Keratinocyte (primary cell): ENCODE measurements at regions not wholly inside any gene's neighbourhood (a gene's known extent, or its start where the extent isn't known, plus 50 kb on each side); places are given as distances from the start of the nearest gene placed in this dataset.

Experiments used
- DNase-seq: peaks from one replicate; pipeline ENCODE4 v3.0.0-alpha.2; 2011; ENCODE audit warnings: low read depth, missing footprints, low spot score
- FAIRE-seq: peaks from 2 replicates; lab custom pipeline; 2011; peaks lifted over from hg19 to GRCh38; lab: Jason Lieb, UNC
- H2AFZ ChIP-seq: 2 replicates; pipeline ENCODE4 v1.6.0; 2012; ENCODE audit warnings: low read length, control low read depth, inconsistent platforms; ENCODE audit not compliant: control insufficient read depth
- H3K27ac ChIP-seq: 2 replicates; pipeline ENCODE4 v1.5.1; 2011; ENCODE audit warnings: low read length; ENCODE audit not compliant: control insufficient read depth, insufficient read depth
- H3K27me3 ChIP-seq: 3 replicates; pipeline ENCODE4 v1.6.0; 2011; ENCODE audit warnings: low read length; ENCODE audit not compliant: control insufficient read depth, insufficient read depth; ENCODE audit errors: extremely low read depth
- H3K36me3 ChIP-seq, 2 experiments: 2 replicates in 1 of 2; 3 replicates in 1 of 2; pipeline ENCODE4 v1.5.1; 2011; ENCODE audit warnings: low read length in 2 of 2, mild to moderate bottlenecking in 1 of 2; ENCODE audit not compliant: control insufficient read depth in 2 of 2, insufficient read depth in 2 of 2; ENCODE audit errors: extremely low read depth in 1 of 2
- H3K4me1 ChIP-seq: 3 replicates; pipeline ENCODE4 v1.5.1; 2011; ENCODE audit warnings: low read length; ENCODE audit not compliant: control insufficient read depth, insufficient read depth; ENCODE audit errors: extremely low read depth
- H3K4me2 ChIP-seq: 3 replicates; pipeline ENCODE4 v1.6.0; 2011; ENCODE audit warnings: low read depth, low read length; ENCODE audit not compliant: control insufficient read depth, insufficient read depth; ENCODE audit errors: extremely low read depth
- H3K4me3 ChIP-seq, 3 experiments: fragments of 200-600 bp in 1 of 3; sonication (generic) in 1 of 3; 2 replicates in 2 of 3; 3 replicates in 1 of 3; pipeline ENCODE4 v1.5.1; 2011 to 2016; ENCODE audit warnings: low read length in 3 of 3, mild to moderate bottlenecking in 3 of 3, control low read depth in 2 of 3, inconsistent platforms in 1 of 3, low read depth in 1 of 3, mixed read lengths in 1 of 3, mixed run types in 1 of 3, moderate library complexity in 1 of 3; ENCODE audit not compliant: control insufficient read depth in 2 of 3, insufficient read depth in 2 of 3; ENCODE audit errors: extremely low read depth in 1 of 3
- H3K79me2 ChIP-seq: 2 replicates; pipeline ENCODE4 v1.6.0; 2012; ENCODE audit warnings: low read length; ENCODE audit not compliant: control insufficient read depth, insufficient read depth
- H3K9ac ChIP-seq: 3 replicates; pipeline ENCODE4 v1.6.0; 2011; ENCODE audit warnings: low read length; ENCODE audit not compliant: control insufficient read depth, insufficient read depth; ENCODE audit errors: extremely low read depth
- H3K9me1 ChIP-seq: 3 replicates; pipeline ENCODE4 v1.6.0; 2011; ENCODE audit warnings: low read length; ENCODE audit not compliant: control insufficient read depth, insufficient read depth; ENCODE audit errors: extremely low read depth
- H3K9me3 ChIP-seq: 2 replicates; pipeline ENCODE4 v1.5.1; 2012; ENCODE audit warnings: low read depth, low read length; ENCODE audit not compliant: control insufficient read depth
- H4K20me1 ChIP-seq: 3 replicates; pipeline ENCODE4 v1.6.0; 2011; ENCODE audit warnings: low read length; ENCODE audit not compliant: control insufficient read depth, insufficient read depth; ENCODE audit errors: extremely low read depth
- EZH2 ChIP-seq: IDR thresholded peaks from one replicate; pipeline ENCODE4 v1.6.1; 2012; ENCODE audit warnings: inconsistent platforms, mild to moderate bottlenecking, low read length, moderate library complexity
- dilution Hi-C: fragments of 300-500 bp; cut with MboI; formaldehyde crosslinking; loops from one replicate; pipeline ENCODE4 v1.7.0; 2020; ENCODE audit warnings: low sequenced_read_pairs; ENCODE audit not compliant: extremely low pct_ligation_motif_present
- TF ChIP-seq, protein P1 (sequence below), 3 experiments: IDR thresholded peaks in 1 of 3; conservative IDR thresholded peaks in 1 of 3; optimal IDR thresholded peaks in 1 of 3; 2 replicates in 2 of 3; 3 replicates in 1 of 3; pipeline versions ENCODE3 to v1.5.1; 2011; ENCODE audit warnings: low read length in 3 of 3, mild to moderate bottlenecking in 3 of 3, moderate library complexity in 2 of 3, control low read depth in 1 of 3, inconsistent platforms in 1 of 3; ENCODE audit not compliant: insufficient read depth in 2 of 3; ENCODE audit errors: extremely low read depth in 1 of 3

DNA sequence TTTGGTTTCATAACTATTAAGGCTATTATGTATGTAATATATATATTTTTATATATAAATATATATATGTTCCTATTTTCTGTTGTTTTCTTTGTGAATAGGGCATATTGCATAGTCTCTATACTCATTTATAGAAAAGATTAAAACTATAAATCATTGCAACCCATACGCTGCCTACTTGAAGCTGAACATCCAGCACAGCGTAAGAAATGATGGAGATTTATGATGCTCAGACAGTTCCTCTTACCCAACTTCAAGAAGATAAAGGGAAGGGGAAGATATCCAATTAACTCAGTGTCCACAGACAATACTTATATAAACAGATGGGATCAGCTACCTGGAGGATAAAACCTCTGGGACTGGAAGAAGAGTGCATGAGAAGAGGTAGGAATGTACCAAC, 791.7 kb downstream of the FAM181B start:
- no peaks in the 10 kb centered on the region for H3K79me2 ChIP-seq
- H3K4me2 ChIP-seq: no peak overlapping the region
- H4K20me1 ChIP-seq: no peaks in the 10 kb centered on the region
- H3K9me1 ChIP-seq: no peaks in the 10 kb centered on the region
- TF ChIP-seq EZH2: no peak
- TF ChIP-seq, protein P1, sequence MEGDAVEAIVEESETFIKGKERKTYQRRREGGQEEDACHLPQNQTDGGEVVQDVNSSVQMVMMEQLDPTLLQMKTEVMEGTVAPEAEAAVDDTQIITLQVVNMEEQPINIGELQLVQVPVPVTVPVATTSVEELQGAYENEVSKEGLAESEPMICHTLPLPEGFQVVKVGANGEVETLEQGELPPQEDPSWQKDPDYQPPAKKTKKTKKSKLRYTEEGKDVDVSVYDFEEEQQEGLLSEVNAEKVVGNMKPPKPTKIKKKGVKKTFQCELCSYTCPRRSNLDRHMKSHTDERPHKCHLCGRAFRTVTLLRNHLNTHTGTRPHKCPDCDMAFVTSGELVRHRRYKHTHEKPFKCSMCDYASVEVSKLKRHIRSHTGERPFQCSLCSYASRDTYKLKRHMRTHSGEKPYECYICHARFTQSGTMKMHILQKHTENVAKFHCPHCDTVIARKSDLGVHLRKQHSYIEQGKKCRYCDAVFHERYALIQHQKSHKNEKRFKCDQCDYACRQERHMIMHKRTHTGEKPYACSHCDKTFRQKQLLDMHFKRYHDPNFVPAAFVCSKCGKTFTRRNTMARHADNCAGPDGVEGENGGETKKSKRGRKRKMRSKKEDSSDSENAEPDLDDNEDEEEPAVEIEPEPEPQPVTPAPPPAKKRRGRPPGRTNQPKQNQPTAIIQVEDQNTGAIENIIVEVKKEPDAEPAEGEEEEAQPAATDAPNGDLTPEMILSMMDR (optimal IDR thresholded peaks at IDR 0.05 in 1 of 3, IDR thresholded peaks at IDR 0.05 in 1 of 3, conservative IDR thresholded peaks at IDR 0.05 in 1 of 3; ENCODE audit: extremely low read depth in 1 of 3, insufficient read depth in 2 of 3, low read length in 3 of 3): no peak
- H3K27ac ChIP-seq: no peak overlapping the region
- H3K27me3 ChIP-seq: no peaks in the 10 kb centered on the region
- H3K4me1 ChIP-seq: no peaks in the 10 kb centered on the region
- no peak for FAIRE-seq
- no peaks in the 10 kb centered on the region for H3K9me3 ChIP-seq
- H2AFZ ChIP-seq: no peak overlapping the region
- H3K9ac ChIP-seq: no peak overlapping the region
- no peak overlapping the region for H3K4me3 ChIP-seq
- no peak for DNase-seq
- H3K36me3 ChIP-seq: no peaks in the 10 kb centered on the region
- dilution Hi-C loops: no loop called here

DNA sequence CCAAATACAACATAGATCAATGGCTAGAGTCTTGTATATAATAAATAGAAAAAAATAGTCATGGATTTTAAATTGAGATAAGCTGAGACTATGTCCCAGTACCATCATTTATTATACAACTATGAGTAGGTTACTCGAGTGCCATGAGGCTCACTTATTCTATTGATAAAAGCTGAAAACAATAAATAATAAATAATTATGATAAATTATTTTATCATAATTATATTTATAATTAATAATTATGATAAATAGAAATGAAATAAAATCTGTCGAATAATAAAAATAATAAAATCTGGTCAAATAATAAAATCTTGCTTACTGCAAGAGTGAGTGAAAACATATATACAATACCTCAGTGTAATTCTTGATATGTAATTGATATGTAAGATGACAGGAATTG, 801.4 kb downstream of the FAM181B start:
- no peak for FAIRE-seq
- Histone ChIP-seq H3K4me3 (no peak overlapping the region), H3K27me3 (no peaks in the 10 kb centered on the region), H2AFZ (no peak overlapping the region), H3K9me3 (no peaks in the 10 kb centered on the region), H3K36me3 (no peaks in the 10 kb centered on the region), H3K9me1 (no peaks in the 10 kb centered on the region), H4K20me1 (no peaks in the 10 kb centered on the region), H3K4me1 (no peaks in the 10 kb centered on the region), H3K4me2 (no peak overlapping the region), H3K79me2 (no peaks in the 10 kb centered on the region), H3K9ac (no peak overlapping the region), H3K27ac (no peak overlapping the region)
- TF ChIP-seq, protein P1 (optimal IDR thresholded peaks at IDR 0.05 in 1 of 3, IDR thresholded peaks at IDR 0.05 in 1 of 3, conservative IDR thresholded peaks at IDR 0.05 in 1 of 3; ENCODE audit: extremely low read depth in 1 of 3, insufficient read depth in 2 of 3, low read length in 3 of 3): no peak
- no peak for DNase-seq
- dilution Hi-C loops: no loop called here
